NCI-H2107 (cell line): ENCODE measurements at regions not wholly inside any gene's neighbourhood (a gene's known extent, or its start where the extent isn't known, plus 50 kb on each side); places are given as distances from the start of the nearest gene placed in this dataset.
"Not testable (repeated sequence)": the region's sequence is repeated elsewhere in the genome, so short reads cannot be mapped to it uniquely, and the experiment has no call there.

ENCODE experiments used
- DNase-seq: peaks from one replicate; lab custom pipeline; 2025; lab: John Stamatoyannopoulos, UW

DNA sequence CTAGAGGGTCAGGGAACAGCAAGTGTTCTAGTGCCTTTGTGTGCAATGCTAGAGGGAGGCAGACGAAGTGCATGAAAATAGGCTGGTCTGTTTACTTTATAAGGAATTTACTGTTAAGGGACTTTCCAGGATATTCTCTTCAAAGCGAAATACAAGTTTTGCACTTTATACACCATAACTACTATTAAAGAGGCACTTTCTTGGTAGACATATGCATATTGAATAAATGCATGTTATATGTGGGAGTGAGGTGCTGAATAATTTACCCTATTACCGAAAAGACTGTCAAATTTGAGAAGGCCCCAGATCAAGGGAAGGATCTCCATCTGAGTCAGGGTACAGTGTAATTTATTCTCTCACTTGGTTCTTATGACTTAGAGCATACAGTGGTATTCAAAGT, 310.5 kb downstream of the S1PR1 start:
- no peak for DNase-seq

GRCh38 chr1:101548376-101548775, 311.6 kb downstream of the S1PR1 start:
- no peak for DNase-seq

DNA sequence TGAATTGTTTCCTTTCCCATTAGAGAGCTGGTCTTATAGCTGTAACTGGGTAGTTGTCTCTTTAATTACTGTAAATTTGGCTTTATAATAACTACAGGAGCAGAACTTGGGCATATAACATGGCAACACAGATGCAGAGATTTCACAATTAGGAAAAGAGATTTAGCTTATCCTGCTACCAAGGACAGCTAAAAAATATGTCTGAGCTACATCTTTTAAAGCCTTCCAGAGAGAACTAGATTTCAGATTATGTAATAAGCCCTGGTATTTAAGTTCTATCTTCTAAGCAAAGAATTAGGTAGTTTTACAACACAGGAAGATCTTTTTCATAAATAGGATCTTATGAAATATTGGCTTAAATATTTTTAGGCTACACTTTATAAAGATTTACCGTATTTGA, 313.8 kb downstream of the S1PR1 start:
- no peak for DNase-seq

DNA sequence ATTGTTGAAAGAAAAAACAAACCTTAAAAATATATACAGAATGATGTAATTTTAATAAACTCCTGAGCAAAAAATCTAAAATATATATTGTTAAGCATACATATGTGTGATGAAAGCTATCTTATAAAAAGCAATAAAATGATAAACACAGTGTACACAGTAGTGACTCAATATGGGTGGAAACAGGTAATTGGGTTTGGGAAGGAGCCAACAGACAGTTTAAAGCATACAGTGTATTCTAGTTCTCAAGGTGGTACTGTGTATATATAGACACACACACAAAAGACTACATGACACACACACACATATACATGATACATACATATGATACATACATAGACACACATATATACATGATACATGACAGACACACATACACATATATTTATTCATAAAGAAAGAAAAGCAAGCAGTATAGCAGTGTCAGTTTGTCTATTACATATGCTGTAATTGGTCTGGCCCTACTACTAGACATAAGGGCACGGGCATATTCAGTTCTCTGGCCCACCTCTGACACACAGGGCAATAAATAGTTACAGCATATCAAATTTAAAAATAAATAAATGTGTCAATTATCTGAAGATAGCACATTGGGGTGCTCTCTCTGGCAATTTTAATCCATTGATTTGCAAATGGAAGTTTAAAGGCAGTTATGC, 330.2 kb downstream of the S1PR1 start:
- no peak for DNase-seq

DNA sequence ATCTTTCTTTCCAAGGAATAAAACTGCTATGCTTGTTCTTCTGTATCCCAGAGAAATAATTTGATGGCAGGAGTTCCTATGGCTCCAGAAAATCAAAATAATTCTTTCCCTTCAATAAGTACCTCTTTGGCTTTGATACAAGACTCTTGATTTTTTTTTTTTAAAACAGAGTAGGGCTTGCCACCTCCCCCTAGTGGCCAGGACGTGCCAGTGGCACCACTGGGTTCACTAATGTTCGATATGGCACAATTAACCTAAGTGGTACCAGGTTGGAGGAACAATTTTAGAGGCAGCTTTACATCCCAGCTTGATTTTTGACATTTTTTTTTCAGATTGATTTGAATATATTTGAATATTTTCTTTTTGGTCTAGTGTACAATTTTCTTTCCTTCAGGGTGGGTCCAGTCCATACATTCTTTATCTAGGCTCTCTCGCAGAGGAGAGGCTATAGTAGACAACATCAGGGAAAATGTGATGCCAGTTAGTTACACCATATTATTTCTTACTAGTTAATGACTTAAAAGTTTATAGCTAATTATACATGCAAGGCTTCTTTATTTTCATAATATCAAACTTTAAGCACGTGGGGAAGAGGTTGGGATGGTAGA, 330.9 kb downstream of the S1PR1 start:
- DNase-seq, result no peak

GRCh38 chr1:101587741-101588140, 350.9 kb downstream of the S1PR1 start:
- no peak for DNase-seq

GRCh38 chr1:101588677-101589076, 351.9 kb downstream of the S1PR1 start:
- DNase-seq, result no peak

DNA sequence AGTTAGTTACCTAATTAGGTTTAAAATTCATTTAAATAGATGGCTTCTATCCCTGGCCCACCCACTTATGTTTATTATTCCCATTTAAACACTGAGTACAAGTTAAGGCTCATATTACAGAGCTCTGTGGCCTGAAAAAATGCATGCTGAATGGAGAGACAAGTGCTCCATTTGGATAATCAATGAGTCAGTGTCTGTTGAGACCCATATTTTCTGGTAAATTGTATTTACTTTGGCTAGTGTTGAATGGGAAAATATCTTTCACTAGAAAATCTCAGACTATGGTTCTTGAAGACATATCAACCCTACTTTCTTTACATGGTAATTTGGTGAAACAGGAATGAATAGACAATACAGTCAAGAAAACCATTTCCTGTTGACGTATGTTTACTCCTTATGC, 356.0 kb downstream of the S1PR1 start:
- peak; percentile 32 for DNase-seq

GRCh38 chr1:101595881-101596374, 359.1 kb downstream of the S1PR1 start:
- DNase-seq, result no peak

DNA sequence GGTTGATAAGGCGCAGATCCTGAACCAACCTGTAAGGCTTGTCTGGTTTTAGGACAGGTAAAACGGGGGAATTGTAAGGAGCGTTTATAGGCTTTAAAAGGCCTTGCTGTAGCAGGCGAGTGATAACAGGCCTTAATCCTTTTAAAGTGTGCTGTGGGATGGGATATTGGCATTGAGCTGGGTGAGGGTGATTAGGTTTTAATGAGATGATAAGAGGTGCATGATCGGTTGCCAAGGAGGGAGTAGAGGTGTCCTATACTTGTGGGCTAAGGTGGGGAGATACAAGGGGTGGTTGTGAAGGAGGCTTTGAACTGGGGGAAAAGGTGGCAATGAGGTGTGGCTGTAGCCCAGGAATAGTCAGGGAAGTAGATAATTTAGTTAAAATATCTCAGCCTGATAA, 363.8 kb downstream of the S1PR1 start:
- not testable (repeated sequence) for DNase-seq

DNA sequence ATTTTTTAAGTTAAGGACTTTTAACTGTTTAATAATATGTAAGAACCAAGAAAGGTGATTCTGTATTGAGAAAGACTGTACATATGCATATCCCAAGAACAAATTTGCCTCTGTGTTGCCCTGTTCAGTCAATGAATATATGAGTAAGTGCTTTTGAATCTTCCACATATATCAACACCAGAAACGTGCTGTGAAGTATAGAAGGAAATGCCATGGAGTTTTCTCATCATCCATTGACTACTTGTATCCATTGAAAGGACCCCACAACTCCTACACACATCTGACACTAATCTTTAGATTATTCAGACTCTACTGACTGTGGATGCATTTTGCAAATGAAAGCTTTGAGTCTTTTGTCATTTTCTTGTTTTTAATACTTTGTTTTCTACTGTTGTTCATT, 366.9 kb downstream of the S1PR1 start:
- no peak for DNase-seq

DNA sequence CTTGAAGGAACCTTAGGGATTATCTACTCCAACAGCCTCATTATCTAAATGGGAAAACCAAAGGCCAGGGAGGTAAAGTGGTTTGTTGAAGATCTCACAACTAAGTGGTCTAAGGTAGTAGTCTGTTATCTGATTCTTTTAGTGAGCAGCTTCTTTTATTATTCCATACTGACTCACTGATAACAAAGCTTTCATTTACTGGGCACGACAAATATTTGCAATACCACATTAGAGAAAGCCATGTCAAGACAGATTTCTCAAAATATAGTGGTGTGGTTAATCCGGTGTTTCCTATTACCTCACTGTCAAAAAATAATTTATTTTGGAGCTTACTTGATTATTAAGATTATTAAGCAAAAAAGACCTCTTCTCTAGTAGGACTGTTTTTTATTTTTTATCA, 369.1 kb downstream of the S1PR1 start:
- DNase-seq, result no peak

GRCh38 chr1:101613546-101613945, 376.7 kb downstream of the S1PR1 start:
- no peak for DNase-seq

- no peak for DNase-seq
Measured at GRCh38 chr1:101618900-101619299, 377.8 kb downstream of the OLFM3 start.

DNA sequence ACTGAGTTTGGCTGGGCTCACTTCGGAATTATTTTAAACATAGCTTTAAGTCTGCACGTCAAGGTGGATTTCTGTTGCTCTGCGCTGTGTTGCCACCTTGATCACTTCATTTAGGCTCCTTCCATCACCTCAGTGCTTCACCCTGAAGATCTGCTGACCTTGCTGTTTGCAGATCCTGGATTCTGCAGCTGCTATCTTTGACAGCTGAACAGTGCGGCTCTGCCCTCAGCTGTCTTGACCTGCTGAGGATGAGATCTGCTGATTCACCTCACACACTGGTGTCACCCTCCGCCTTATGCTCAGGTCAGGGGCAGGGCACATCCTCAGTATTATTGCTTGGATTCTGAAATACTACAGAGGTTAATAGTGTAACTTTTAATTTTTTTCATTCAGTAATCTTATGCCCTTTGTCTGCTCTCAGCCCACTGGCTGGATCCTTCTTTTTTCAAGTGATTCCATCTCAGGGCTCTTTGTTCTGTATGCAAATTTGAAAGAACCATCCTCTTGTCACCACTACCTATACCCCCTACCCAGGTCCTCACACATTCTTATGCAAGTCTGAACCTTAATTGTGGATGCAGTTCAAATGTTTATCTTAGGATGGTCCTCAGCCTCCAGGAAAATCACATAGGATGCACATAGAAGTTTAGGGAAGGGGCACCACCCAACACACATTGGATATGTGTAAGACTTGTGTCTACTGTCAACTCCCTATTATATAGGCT, 364.0 kb downstream of the OLFM3 start:
- DNase-seq, result no peak

DNA sequence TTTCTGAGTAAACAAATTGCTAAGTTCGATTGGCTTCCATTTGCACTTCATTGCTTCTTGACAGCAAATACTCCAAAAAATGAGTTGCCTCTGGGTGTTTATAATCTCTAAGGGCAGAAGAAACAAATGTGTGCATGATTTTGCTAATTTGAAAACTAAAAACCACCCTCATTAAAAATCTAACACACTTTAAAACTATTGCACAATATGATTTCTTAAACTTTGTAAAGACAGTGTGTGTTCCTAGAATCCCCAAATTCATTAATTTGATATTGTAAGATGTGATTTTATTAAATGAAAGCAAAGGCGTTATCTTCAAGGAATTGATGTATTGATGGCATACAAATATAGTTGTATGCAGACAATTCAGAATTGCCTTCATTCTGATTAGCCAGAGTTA, 350.9 kb downstream of the OLFM3 start:
- no peak for DNase-seq

DNA sequence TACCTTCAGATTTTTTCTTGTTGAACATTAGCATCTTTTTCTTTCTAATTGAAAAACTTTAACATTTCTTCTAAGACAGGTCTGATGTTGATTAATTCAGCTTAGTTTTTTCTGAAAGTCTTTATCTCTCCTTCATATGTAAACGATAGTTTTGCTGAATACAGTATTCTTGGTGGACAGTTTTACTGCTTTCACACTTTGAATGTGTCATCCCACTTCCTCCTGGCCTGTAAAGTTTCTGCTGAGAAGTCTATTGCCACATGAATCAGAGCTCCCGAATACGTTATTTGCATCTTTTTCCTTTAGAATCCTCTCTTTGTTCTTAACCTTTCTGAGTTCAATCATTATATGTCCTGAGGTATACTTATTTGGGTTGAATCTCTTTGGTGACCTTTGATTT, 344.2 kb downstream of the OLFM3 start:
- DNase-seq, result no peak

- DNase-seq, result no peak
Measured at GRCh38 chr1:101653482-101653946, 343.2 kb downstream of the OLFM3 start.

GRCh38 chr1:101664726-101665125, 332.0 kb downstream of the OLFM3 start:
- DNase-seq, result no peak

GRCh38 chr1:101667761-101668160, 329.0 kb downstream of the OLFM3 start:
- no peak for DNase-seq

DNA sequence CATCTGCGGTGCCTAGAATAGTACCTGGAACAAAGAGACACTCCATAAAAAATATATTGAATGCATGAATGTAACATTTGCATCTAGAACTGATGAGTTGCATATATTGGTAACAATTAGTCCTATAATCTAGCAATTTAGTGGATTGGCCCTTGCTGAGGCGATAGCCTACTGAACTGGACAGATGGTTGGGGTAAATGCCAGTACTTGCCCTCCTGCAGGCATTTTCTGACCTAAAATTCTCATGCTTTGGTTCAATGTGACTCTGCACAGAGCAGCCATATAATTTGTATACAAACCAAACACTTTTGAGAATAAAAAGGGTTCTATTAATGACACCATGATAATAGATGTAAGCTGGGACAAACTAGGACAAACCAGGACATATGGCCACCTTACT, 313.6 kb downstream of the OLFM3 start:
- DNase-seq, result no peak

GRCh38 chr1:101683561-101683960, 313.2 kb downstream of the OLFM3 start:
- DNase-seq, result no peak

- no peak for DNase-seq
Measured at GRCh38 chr1:101697072-101697471, 299.7 kb downstream of the OLFM3 start.
